Vagina (tissue), 2 donors: ENCODE measurements at regions not wholly inside any gene's neighbourhood (a gene's known extent, or its start where the extent isn't known, plus 50 kb on each side); places are given as distances from the start of the nearest gene placed in this dataset.

Experiments
- DNase-seq, 2 donors: peaks; one replicate each; pipeline ENCODE4 v3.0.0-alpha.2; 2017; ENCODE audit errors: extremely low spot score in 2 of 2
- H3K27ac ChIP-seq: fragments of 200-600 bp; sonication (generic); one replicate; pipeline ENCODE4 v1.5.1; 2019
- H3K27me3 ChIP-seq: fragments of 200-600 bp; sonication (generic); one replicate; pipeline ENCODE4 v1.5.1; 2019
- H3K36me3 ChIP-seq, 2 donors: fragments of 200-600 bp; sonication (generic); one replicate each; pipeline ENCODE4 v1.5.1; 2017 to 2019
- H3K4me1 ChIP-seq: fragments of 200-600 bp; sonication (generic); one replicate; pipeline ENCODE4 v1.5.1; 2019
- H3K4me3 ChIP-seq, 2 donors: fragments of 200-600 bp; sonication (generic); 1 replicate in 1 of 2; 2 replicates in 1 of 2; pipeline ENCODE4 v1.5.1; 2016 to 2019
- H3K9me3 ChIP-seq: fragments of 200-600 bp; sonication (generic); one replicate; pipeline ENCODE4 v1.5.1; 2019
- POLR2A ChIP-seq, 2 donors: fragments of 450-650 bp; IDR thresholded peaks; one replicate each; pipeline ENCODE4 v1.6.1; 2017; ENCODE audit warnings: antibody characterized with exemption in 2 of 2, mild to moderate bottlenecking in 2 of 2, moderate library complexity in 2 of 2
- POLR2AphosphoS5 ChIP-seq, 2 donors: sonication (generic); formaldehyde crosslinking; IDR thresholded peaks; one replicate each; pipeline ENCODE4 v1.9.0; 2017; ENCODE audit warnings: antibody characterized with exemption in 2 of 2, mild to moderate bottlenecking in 2 of 2, low read depth in 1 of 2; ENCODE audit not compliant: insufficient read depth in 1 of 2
- intact Hi-C: fragments of 100-400 bp; cut with DNase I; formaldehyde crosslinking; loops from one replicate; pipeline ENCODE4 v1.15.1; 2023
- TF ChIP-seq, protein P1 (sequence below), 3 experiments: fragments of 450-650 bp in 2 of 3; fragments of 200-600 bp in 1 of 3; sonication (generic) in 1 of 3; IDR thresholded peaks; one replicate each; pipeline ENCODE4 v1.5.1; 2017 to 2019; ENCODE audit warnings: antibody characterized with exemption in 3 of 3, mild to moderate bottlenecking in 2 of 3, moderate library complexity in 2 of 3

DNA sequence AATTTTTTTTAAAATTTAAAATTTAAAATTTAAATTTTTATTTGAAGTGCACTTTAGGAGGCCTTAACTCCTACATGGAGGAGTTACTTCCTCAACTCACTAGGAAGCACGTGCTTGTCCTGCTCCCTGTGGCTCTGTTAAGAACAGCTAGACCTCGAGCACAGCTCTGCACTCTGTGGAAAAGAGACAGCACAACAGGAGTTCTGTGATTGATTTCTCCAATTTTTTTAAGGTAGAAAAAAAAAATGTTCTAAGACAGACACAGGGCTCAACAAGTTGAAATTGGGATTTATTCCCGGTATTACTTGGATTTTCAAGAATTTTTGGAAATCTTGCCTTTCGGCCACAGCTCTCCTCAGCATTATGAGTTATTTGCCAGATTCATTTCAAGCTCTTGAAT lies 356.6 kb upstream of the LYPLAL1 start:
- H3K4me1 ChIP-seq = peaks cover 6% of the 10 kb centered on the region
- TF ChIP-seq POLR2A (IDR thresholded peaks at IDR 0.05) = no peak
- no peak for TF ChIP-seq POLR2AphosphoS5 (IDR thresholded peaks at IDR 0.05; ENCODE audit: insufficient read depth in 1 of 2, low read depth in 1 of 2)
- TF ChIP-seq, protein P1, sequence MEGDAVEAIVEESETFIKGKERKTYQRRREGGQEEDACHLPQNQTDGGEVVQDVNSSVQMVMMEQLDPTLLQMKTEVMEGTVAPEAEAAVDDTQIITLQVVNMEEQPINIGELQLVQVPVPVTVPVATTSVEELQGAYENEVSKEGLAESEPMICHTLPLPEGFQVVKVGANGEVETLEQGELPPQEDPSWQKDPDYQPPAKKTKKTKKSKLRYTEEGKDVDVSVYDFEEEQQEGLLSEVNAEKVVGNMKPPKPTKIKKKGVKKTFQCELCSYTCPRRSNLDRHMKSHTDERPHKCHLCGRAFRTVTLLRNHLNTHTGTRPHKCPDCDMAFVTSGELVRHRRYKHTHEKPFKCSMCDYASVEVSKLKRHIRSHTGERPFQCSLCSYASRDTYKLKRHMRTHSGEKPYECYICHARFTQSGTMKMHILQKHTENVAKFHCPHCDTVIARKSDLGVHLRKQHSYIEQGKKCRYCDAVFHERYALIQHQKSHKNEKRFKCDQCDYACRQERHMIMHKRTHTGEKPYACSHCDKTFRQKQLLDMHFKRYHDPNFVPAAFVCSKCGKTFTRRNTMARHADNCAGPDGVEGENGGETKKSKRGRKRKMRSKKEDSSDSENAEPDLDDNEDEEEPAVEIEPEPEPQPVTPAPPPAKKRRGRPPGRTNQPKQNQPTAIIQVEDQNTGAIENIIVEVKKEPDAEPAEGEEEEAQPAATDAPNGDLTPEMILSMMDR (IDR thresholded peaks at IDR 0.05) = peak in 1 of 3 experiments; percentile 8
- H3K36me3 ChIP-seq = no peaks in the 10 kb centered on the region
- H3K27ac ChIP-seq = peak overlapping the region; percentile 35
- intact Hi-C loops = no loop called here
- H3K4me3 ChIP-seq = no peak overlapping the region
- no peaks in the 10 kb centered on the region for H3K9me3 ChIP-seq
- no peaks in the 10 kb centered on the region for H3K27me3 ChIP-seq
- DNase-seq = no peak

DNA sequence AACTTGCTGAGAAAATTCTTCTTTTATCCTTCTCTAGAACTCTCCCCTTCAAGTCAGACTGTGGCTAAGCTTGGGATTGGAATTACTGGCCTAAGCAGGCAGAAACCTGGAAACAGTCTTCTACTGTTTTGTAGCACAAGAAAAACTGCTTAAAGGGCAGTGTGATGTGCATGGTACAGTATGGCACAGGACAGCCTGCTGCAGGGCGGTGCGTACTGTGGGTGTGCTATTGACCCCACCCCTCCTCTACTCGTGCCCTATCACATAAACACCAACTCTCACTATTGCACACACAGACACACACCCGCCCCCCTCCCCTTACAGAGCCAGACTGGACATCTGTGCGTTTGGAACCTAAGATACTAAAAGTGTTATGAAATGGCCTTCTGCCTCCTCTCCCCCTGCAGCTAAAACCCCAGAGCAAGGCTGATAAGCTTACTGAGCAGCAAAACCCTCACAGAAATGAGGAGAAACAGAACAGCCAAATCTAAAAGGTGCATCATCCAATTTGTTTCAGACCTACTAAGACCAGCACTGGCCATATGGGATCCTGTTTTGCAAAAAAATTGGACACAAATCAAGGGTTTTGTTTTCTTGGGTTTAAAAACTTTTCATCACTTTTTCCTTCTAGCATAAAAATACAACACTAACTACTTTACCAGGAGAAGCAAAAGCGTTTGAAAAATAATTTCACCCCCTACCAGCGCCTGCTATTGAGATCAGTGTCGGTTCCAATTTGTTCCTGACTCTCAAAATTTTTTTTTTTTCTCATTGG lies 355.8 kb upstream of the LYPLAL1 start:
- peak overlapping the region; percentile 35 for H3K27ac ChIP-seq
- peak in 1 of 2 donors; percentile 88 for DNase-seq

DNA sequence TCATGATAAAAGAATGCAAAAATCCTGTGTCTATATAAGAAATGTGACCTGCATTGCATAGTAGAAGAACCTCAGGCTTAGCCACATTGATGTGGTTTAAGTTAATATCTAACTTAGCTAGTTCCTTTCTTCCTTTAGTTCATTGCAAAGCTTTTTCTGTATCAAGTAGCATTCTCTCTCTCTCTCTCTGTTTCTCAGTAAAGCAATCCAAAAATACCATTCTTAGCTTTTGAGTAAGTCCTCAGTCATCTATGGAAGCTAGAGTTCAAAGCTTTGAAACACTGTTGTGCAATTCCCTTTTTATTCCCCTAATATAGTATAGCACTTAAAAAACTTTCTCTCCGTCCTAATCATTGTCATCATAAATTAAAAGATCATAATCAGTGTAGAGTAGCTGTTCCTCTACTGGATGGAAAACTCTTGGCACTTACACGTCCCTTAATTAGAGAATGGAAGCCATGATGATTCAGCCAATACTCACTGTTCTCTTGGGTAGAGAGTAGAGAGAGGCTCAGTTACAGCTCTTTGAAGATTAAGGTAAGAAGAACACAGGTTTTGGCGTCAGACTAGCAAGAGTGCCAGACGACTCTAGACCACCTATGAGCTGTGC lies 350.3 kb upstream of the LYPLAL1 start:
- peak in 1 of 2 donors; percentile 16 for TF ChIP-seq POLR2AphosphoS5 (IDR thresholded peaks at IDR 0.05; ENCODE audit: insufficient read depth in 1 of 2, low read depth in 1 of 2)
- TF ChIP-seq, protein P1 (IDR thresholded peaks at IDR 0.05) = no peak
- Histone ChIP-seq H3K27me3 (no peaks in the 10 kb centered on the region), H3K9me3 (no peaks in the 10 kb centered on the region), H3K36me3 (no peaks in the 10 kb centered on the region), H3K27ac (peak overlapping the region; percentile 7), H3K4me1 (peaks cover 3% of the 10 kb centered on the region), H3K4me3 (no peak overlapping the region)
- intact Hi-C loops = no loop called here
- no peak for DNase-seq

More for the DNA sequence above, 355.8 kb upstream of the LYPLAL1 start:
- no peaks in the 10 kb centered on the region for H3K27me3 ChIP-seq
- H3K36me3 ChIP-seq = no peaks in the 10 kb centered on the region
- H3K9me3 ChIP-seq = no peaks in the 10 kb centered on the region
- H3K4me3 ChIP-seq = no peak overlapping the region
- intact Hi-C loops = no loop called here
- peaks cover 6% of the 10 kb centered on the region for H3K4me1 ChIP-seq
- TF ChIP-seq, protein P1 (IDR thresholded peaks at IDR 0.05) = no peak
- TF ChIP-seq POLR2AphosphoS5 (IDR thresholded peaks at IDR 0.05; ENCODE audit: insufficient read depth in 1 of 2, low read depth in 1 of 2) (no peak), POLR2A (IDR thresholded peaks at IDR 0.05) (no peak)

DNA sequence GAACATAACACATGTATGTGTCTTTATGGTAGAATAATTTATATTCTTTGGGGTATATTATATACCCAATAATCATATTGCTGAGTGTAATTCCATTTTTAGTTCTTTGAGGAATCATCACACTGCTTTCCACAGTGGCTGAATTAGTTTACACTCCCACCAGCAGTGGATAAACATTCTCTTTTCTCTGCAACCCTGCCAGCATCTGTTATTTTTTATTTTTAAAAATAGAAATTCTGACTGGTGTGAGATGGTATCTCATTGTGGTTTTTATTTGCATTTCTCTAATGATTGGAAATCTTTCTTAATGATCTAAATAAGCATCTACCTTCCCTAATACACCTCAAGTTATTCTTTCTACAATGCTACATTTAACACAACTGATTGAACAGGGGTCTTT lies 346.2 kb upstream of the LYPLAL1 start:
- no peaks in the 10 kb centered on the region for H3K4me1 ChIP-seq
- no peak for DNase-seq
- no peak overlapping the region for H3K27ac ChIP-seq
- TF ChIP-seq POLR2A (IDR thresholded peaks at IDR 0.05) (no peak), POLR2AphosphoS5 (IDR thresholded peaks at IDR 0.05; ENCODE audit: insufficient read depth in 1 of 2, low read depth in 1 of 2) (no peak)
- TF ChIP-seq, protein P1 (IDR thresholded peaks at IDR 0.05) = no peak
- no peaks in the 10 kb centered on the region for H3K9me3 ChIP-seq
- no peak overlapping the region for H3K4me3 ChIP-seq
- H3K27me3 ChIP-seq = no peaks in the 10 kb centered on the region
- intact Hi-C loops = no loop called here
- no peaks in the 10 kb centered on the region for H3K36me3 ChIP-seq

DNA sequence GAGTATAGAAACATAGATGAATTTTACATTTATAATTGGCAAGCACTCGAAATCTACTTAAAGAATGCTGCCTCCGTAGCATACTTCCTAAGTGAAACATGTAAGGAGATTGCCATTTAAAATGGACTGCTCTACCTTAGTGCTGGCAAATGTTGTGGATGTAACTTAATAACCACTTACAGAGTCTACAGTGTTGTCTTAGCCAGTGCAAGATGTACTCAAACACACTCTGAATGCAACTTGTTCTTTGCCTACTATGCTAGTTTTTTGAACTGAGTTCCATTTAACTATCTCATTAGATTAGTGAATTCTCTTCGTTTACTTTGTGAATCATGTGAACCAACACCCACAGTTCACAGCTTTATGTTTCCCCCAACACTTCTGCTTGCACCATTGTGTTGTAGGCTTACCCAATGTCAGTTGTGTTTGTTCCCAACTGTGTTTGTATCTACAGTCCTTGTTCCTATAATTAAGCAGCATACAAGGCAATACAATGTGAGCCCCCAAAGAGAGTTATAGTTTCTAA lies 345.5 kb upstream of the LYPLAL1 start:
- DNase-seq = no peak
- intact Hi-C loops = no loop called here
- no peaks in the 10 kb centered on the region for H3K27me3 ChIP-seq
- no peaks in the 10 kb centered on the region for H3K36me3 ChIP-seq
- TF ChIP-seq POLR2A (IDR thresholded peaks at IDR 0.05) (no peak), POLR2AphosphoS5 (IDR thresholded peaks at IDR 0.05; ENCODE audit: insufficient read depth in 1 of 2, low read depth in 1 of 2) (no peak)
- TF ChIP-seq, protein P1 (IDR thresholded peaks at IDR 0.05) = no peak
- H3K9me3 ChIP-seq = no peaks in the 10 kb centered on the region
- H3K4me3 ChIP-seq = no peak overlapping the region
- no peak overlapping the region for H3K27ac ChIP-seq
- H3K4me1 ChIP-seq = no peaks in the 10 kb centered on the region
